ENCODE measurements at regions not wholly inside any gene's neighbourhood (a gene's known extent, or its start where the extent isn't known, plus 50 kb on each side); places are given as distances from the start of the nearest gene placed in this dataset.

- no peaks in the 10 kb centered on the region for H3K27me3 Mint-ChIP-seq (ENCODE audit: low read depth)
- H3K27ac Mint-ChIP-seq = no peak overlapping the region
- no peak overlapping the region for H4K8ac ChIP-seq (replicated peaks; ENCODE audit: insufficient read length, low read depth, low read length)
- H3K9ac ChIP-seq (ENCODE audit: extremely low read depth, insufficient read length, low read length) = no peak overlapping the region
- no peak overlapping the region for H4K91ac ChIP-seq (ENCODE audit: insufficient read length, low read depth, low read length)
- H2AK5ac ChIP-seq (ENCODE audit: insufficient read length, low read length) = no peak overlapping the region
- no peak overlapping the region for H3K27ac ChIP-seq (ENCODE audit: insufficient read length, low read depth, low read length)
- no peak overlapping the region for H2AFZ ChIP-seq (ENCODE audit: low read length)
- no peak overlapping the region for H3K4me2 ChIP-seq (ENCODE audit: insufficient read depth, insufficient read length, low read length)
- H3K9me3 Mint-ChIP-seq = no peaks in the 10 kb centered on the region
- H3K18ac ChIP-seq (ENCODE audit: insufficient read length, low read depth, low read length) = no peak overlapping the region
- no peak overlapping the region for H2BK5ac ChIP-seq (ENCODE audit: insufficient read length, low read length)
- no peak for TF ChIP-seq CTCF (conservative IDR thresholded peaks at IDR 0.05)
- H3T11ph ChIP-seq (ENCODE audit: low read length) = no peak overlapping the region
- H3K56ac ChIP-seq (ENCODE audit: insufficient read length, low read depth, low read length) = no peak overlapping the region
- no peaks in the 10 kb centered on the region for H3K36me3 Mint-ChIP-seq (ENCODE audit: insufficient read depth in 1 of 3, low read depth in 3 of 3)
- no peaks in the 10 kb centered on the region for H3K79me1 ChIP-seq (ENCODE audit: insufficient read depth, low read depth, low read length, poor library complexity, severe bottlenecking)
- no peak overlapping the region for H2BK12ac ChIP-seq (ENCODE audit: insufficient read length, low read depth, low read length)
- H2BK20ac ChIP-seq (ENCODE audit: low read depth, low read length, poor library complexity, severe bottlenecking) = no peak overlapping the region
- H4K20me1 ChIP-seq (ENCODE audit: control insufficient read depth, insufficient read depth, insufficient read length) = no peaks in the 10 kb centered on the region
- DNase-seq = no peak
- H2BK120ac ChIP-seq (ENCODE audit: low read depth, low read length, poor library complexity, severe bottlenecking) = no peak overlapping the region
- no peak overlapping the region for H3K14ac ChIP-seq (ENCODE audit: insufficient read depth, low read length)
- H3K9me3 ChIP-seq (ENCODE audit: control insufficient read depth, low read depth, low read length) = no peaks in the 10 kb centered on the region
- no CpG with 5 or more reads among the region's 2 CpGs for WGBS (ENCODE audit: extremely low coverage, insufficient read length, low lambda C conversion rate)
- H3K4me3 Mint-ChIP-seq = no peak overlapping the region
- no peaks in the 10 kb centered on the region for H3K23me2 ChIP-seq (ENCODE audit: insufficient read length, low read depth, low read length, poor library complexity, severe bottlenecking)
- no peaks in the 10 kb centered on the region; the same call in 1 of the 2 replicates for H3K4me1 ChIP-seq (ENCODE audit: insufficient read depth, low read length)
- H3K27me3 ChIP-seq (ENCODE audit: insufficient read depth, low read length) = no peaks in the 10 kb centered on the region
- H3K4ac ChIP-seq (ENCODE audit: low read depth, low read length) = no peak overlapping the region
- H3K79me2 ChIP-seq (ENCODE audit: insufficient read depth, low read length) = no peaks in the 10 kb centered on the region
- H2BK15ac ChIP-seq (ENCODE audit: low read depth, low read length) = no peak overlapping the region
- H4K5ac ChIP-seq (ENCODE audit: insufficient read length, low read depth, low read length) = no peak overlapping the region
- no peak overlapping the region for H3K23ac ChIP-seq (ENCODE audit: insufficient read length, low read depth, low read length)
- no peaks in the 10 kb centered on the region for H3K4me1 Mint-ChIP-seq
These were observed 448.9 kb upstream of the MANEA start for GRCh38 chr6:95128439-95128838.

Data from H9 (cell line).